ENCODE measurements at regions not wholly inside any gene's neighbourhood (a gene's known extent, or its start where the extent isn't known, plus 50 kb on each side); places are given as distances from the start of the nearest gene placed in this dataset.

DNA sequence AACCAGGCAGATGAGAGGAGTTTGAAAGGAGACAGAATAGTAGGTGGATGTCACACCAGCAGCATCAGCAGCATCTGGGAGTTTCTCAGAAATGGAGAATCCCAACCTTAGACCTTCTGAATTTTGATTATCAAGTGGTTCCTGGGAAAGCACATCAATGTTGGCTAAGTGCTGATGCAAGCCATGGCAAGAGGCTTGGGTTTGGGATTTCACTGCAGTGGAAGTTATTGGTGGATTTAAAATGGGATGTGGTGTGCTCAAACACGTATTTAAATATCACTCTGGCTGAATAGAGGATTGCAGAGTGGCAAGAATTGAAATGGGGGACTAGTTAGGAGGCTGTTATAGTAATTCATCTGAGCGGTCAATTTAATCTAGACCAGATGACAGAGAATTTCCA is 387.8 kb upstream of the WWC1 start:
- Histone ChIP-seq H3K9ac (ENCODE audit: low read length) (no peak overlapping the region), H3K4me3 (ENCODE audit: low read length) (no peak overlapping the region), H3K27me3 (ENCODE audit: control insufficient read depth, insufficient read depth, low read length) (no peaks in the 10 kb centered on the region), H3K36me3 (ENCODE audit: control insufficient read depth, insufficient read depth, low read length) (no peaks in the 10 kb centered on the region), H3K4me1 (ENCODE audit: control insufficient read depth, insufficient read depth, low read length) (no peaks in the 10 kb centered on the region), H3K9me3 (ENCODE audit: control insufficient read depth, low read length) (no peaks in the 10 kb centered on the region)

DNA sequence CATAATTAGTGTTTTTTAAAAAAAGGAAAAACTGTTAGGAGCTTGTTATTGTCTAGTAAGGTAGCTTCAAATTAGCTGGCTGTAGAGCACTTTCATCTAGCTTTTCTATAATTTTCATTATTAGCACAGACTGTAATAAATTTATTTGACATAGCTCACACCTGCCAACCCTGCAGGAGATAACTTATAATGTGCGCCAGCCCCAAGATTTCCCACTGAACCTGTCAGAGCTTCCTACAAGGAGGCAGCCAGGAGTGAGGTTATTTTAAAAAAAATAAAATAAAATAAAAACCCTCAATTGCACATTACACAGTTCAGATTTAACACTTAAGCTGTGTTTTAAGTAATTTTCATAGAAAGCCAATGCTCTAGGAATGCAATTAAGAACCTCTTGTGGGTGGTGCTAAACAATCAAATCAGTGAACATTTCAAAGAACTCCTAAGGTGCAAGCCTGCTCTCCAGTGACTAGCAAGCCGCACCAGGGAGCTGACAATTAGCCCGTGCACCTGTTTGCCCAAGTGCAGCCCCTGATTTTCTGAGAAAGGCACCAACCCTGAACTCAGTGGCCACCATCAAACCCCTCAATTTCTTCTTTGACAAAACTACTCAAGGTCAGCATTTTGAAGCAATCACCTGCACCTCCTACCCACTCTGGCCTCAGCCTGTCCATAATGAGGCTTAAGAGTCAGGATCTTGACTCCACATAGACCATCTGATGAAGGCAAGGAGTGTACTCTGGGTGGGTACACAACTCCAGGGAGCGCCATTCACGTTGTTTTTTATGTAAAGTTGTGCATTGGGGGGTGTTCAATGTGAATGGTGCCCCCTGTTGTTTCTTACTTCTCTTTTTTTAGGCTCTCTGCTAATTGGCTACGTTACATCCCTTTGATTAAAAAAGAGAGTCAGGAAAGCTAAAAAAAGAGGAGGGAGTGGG is 385.3 kb upstream of the WWC1 start:
- Histone ChIP-seq H3K4me3 (ENCODE audit: low read length) (no peak overlapping the region), H3K9ac (ENCODE audit: low read length) (no peak overlapping the region), H3K27me3 (ENCODE audit: control insufficient read depth, insufficient read depth, low read length) (no peaks in the 10 kb centered on the region), H3K9me3 (ENCODE audit: control insufficient read depth, low read length) (no peaks in the 10 kb centered on the region), H3K4me1 (ENCODE audit: control insufficient read depth, insufficient read depth, low read length) (no peaks in the 10 kb centered on the region), H3K36me3 (ENCODE audit: control insufficient read depth, insufficient read depth, low read length) (no peaks in the 10 kb centered on the region)

DNA sequence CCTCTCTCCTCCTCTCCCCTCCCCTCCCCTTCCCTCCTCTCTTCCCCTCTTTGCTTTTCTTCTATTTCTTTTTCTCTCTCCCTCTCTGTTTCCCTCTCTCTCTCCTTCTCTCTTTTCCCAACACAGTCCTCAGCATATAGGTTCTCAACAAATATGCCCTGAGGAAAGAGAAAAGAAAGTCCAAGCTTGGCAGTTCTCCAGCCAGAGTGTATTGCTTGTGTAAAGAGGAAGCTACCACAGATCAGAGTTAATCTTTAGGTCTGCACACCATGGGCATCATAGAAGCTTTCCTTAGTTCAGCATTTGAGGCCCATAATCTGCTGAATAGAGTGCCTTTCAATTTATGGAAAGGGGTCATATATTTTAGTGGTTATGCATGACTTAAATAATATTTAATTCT is 382.8 kb upstream of the WWC1 start:
- no peaks in the 10 kb centered on the region for H3K27me3 ChIP-seq (ENCODE audit: control insufficient read depth, insufficient read depth, low read length)
- no peaks in the 10 kb centered on the region for H3K4me1 ChIP-seq (ENCODE audit: control insufficient read depth, insufficient read depth, low read length)

DNA sequence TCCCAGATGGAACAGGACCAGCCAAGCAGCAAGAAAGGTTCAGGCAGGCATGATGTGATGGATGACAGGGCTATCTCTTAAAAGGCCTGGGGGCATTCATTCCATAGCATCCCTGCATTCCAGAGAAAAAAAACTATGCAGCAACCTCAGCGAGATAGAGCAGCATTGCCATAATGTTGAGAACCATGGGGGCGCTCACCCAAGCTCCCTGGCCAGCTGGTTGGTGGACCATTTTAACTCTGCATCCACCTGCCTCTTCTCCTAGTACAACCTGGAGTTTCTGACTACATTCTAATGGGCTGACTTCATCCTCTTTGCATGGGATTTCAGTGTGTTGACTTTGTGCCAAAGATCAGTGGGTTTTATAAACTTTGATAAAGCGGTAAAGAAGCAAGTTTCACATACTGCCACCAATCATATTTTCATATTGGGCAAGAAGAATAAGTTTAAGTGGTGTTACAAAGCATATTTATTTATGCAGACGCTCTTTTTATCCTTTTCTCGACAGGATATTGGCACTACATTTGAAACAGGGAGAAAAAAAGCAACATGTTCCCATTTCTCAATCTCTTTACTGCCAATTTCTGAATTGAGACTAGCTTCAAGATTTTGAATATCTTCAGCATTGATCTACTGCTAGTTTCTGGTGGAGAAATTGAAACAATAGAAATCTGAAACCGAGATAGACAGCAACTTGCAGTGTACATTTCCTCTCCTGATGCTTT is 378.3 kb upstream of the WWC1 start:
- Histone ChIP-seq H3K9me3 (ENCODE audit: control insufficient read depth, low read length) (no peaks in the 10 kb centered on the region), H3K27me3 (ENCODE audit: control insufficient read depth, insufficient read depth, low read length) (no peaks in the 10 kb centered on the region), H3K36me3 (ENCODE audit: control insufficient read depth, insufficient read depth, low read length) (no peaks in the 10 kb centered on the region), H3K4me3 (ENCODE audit: low read length) (no peak overlapping the region), H3K9ac (ENCODE audit: low read length) (no peak overlapping the region), H3K4me1 (ENCODE audit: control insufficient read depth, insufficient read depth, low read length) (no peaks in the 10 kb centered on the region)

More for the DNA sequence above, 382.8 kb upstream of the WWC1 start:
- Histone ChIP-seq H3K4me3 (ENCODE audit: low read length) (no peak overlapping the region), H3K9me3 (ENCODE audit: control insufficient read depth, low read length) (no peaks in the 10 kb centered on the region), H3K36me3 (ENCODE audit: control insufficient read depth, insufficient read depth, low read length) (no peaks in the 10 kb centered on the region), H3K9ac (ENCODE audit: low read length) (no peak overlapping the region)

DNA sequence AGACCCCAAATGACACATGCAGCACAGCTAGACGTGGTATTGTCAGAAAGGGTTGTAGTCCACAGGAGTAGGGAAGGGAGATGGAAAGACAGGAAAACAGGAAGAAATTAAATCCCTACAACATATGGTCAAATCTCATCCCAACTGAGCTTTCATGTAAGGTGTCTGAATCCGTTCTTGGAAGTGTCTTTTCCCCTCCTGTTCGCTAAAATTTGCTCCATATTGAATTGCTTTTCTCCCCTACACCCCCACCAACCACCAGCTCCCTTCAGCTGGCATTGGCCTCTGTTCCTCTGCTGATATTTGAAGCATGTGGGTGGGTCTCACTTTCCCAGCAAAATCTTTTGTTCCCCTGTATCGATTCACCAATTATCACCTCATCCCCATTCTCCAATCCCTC is 376.2 kb upstream of the WWC1 start:
- no peak overlapping the region for H3K4me3 ChIP-seq (ENCODE audit: low read length)
- no peaks in the 10 kb centered on the region for H3K9me3 ChIP-seq (ENCODE audit: control insufficient read depth, low read length)
- no peaks in the 10 kb centered on the region for H3K27me3 ChIP-seq (ENCODE audit: control insufficient read depth, insufficient read depth, low read length)
- no peaks in the 10 kb centered on the region for H3K4me1 ChIP-seq (ENCODE audit: control insufficient read depth, insufficient read depth, low read length)
- H3K36me3 ChIP-seq (ENCODE audit: control insufficient read depth, insufficient read depth, low read length) = no peaks in the 10 kb centered on the region
- H3K9ac ChIP-seq (ENCODE audit: low read length) = no peak overlapping the region

DNA sequence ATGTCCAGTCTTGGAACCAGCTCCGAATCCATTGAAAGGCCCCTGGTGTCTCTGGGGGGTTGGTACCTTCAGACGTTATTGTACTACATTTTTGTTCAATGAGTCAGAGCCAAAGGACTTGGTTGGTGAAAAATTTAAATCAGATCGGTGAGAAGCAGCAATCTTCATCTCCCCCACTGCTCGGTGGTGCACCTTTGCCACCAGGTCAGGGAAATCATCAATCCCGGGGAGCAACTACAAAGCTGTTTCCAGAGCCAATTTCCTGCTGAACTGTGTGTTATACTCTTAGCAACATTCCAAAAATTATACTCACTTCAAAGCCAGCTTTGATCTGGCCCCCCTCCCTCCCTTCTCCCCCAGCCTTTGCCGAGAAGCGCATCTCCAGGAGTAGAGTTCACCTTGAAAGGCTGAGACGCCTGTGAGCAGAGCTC is 375.2 kb upstream of the WWC1 start:
- Histone ChIP-seq H3K9me3 (ENCODE audit: control insufficient read depth, low read length) (no peaks in the 10 kb centered on the region), H3K9ac (ENCODE audit: low read length) (no peak overlapping the region), H3K27me3 (ENCODE audit: control insufficient read depth, insufficient read depth, low read length) (no peaks in the 10 kb centered on the region), H3K4me3 (ENCODE audit: low read length) (no peak overlapping the region), H3K36me3 (ENCODE audit: control insufficient read depth, insufficient read depth, low read length) (no peaks in the 10 kb centered on the region), H3K4me1 (ENCODE audit: control insufficient read depth, insufficient read depth, low read length) (no peaks in the 10 kb centered on the region)

DNA sequence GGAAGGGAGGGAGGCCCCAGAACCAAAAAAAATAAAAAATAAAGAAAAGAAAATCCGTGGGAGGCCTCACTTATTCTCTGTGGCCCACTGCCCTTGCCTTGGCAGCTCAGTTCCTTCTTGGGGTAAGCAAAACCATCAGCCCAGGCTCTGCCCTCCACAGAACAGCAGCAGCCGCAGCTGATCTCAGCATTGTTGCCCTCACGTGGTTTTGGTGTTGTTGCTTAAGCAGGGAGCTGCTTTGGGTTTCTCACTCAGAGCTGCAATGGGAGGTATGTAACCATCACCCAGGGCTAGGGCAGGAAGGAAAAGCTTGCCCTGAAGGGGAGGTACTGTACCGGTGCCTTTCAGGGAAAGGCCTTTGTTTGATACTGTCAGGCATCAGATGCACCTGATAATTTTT is 374.7 kb upstream of the WWC1 start:
- no peaks in the 10 kb centered on the region for H3K4me1 ChIP-seq (ENCODE audit: control insufficient read depth, insufficient read depth, low read length)
- no peak overlapping the region for H3K9ac ChIP-seq (ENCODE audit: low read length)
- no peaks in the 10 kb centered on the region for H3K27me3 ChIP-seq (ENCODE audit: control insufficient read depth, insufficient read depth, low read length)
- H3K4me3 ChIP-seq (ENCODE audit: low read length) = no peak overlapping the region
- H3K9me3 ChIP-seq (ENCODE audit: control insufficient read depth, low read length) = no peaks in the 10 kb centered on the region
- H3K36me3 ChIP-seq (ENCODE audit: control insufficient read depth, insufficient read depth, low read length) = no peaks in the 10 kb centered on the region

DNA sequence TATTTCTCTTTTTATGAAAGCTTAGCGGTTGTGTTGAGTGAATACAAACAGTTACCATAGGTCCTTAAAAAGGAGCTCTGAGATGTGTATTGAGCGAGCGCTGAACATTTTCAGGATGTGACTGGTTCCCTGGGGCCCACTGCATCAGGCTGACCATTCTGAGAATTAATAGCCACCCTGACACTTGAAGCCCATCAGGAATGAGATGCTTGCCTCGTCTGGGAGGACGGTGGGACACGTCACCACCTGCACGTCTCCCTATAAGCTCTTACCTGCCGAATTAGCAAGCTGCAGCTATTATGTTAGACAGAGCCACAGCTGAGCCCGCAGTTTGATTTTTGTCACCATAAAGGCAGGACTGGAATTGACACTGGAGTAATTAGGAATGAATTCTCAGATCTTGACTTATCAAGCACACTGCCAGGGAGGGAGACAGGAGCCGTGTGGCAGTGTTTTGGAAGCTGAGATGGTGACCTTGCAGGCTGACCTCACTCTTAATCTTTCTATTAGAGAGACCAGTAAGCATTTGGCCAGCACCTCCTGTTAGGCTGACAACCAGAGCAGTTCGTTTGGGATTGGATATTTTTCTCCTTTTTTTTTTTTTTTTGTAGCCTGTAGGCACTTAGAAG is 373.1 kb upstream of the WWC1 start:
- Histone ChIP-seq H3K27me3 (ENCODE audit: control insufficient read depth, insufficient read depth, low read length) (no peaks in the 10 kb centered on the region), H3K4me3 (ENCODE audit: low read length) (no peak overlapping the region), H3K36me3 (ENCODE audit: control insufficient read depth, insufficient read depth, low read length) (no peaks in the 10 kb centered on the region), H3K9ac (ENCODE audit: low read length) (no peak overlapping the region), H3K9me3 (ENCODE audit: control insufficient read depth, low read length) (no peaks in the 10 kb centered on the region), H3K4me1 (ENCODE audit: control insufficient read depth, insufficient read depth, low read length) (no peaks in the 10 kb centered on the region)

DNA sequence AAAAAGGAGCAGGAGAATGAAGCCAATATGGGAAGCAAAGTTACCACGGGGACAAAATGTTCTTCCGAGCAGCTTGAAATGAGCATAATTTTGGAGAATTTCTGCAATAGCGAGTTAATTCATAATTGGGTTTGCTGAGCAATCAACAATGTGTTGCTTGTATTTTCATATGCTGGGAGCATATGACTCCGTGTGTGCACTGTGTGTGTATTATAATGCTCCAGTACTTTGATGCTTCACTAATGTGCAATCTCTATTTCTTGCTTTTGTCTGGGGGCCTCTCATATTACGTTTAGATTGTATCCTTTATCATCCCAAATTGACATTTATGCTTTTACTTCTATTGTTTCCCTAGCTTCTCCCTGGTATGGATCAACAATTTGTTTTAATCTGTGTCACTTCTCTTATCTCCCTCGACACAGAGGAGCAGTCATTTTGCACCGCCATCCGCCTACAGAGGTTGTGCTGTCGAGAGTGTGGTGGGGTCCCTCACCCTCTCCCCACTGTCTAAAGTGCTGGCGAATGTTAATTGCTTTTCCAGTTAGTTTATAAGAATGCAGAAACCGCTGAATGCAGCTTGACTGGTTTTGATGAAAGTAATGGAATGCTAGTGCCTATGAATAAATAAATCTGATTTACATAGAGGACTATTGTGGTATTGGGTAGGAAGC is 372.5 kb upstream of the WWC1 start:
- no peak overlapping the region for H3K4me3 ChIP-seq (ENCODE audit: low read length)
- H3K9ac ChIP-seq (ENCODE audit: low read length) = no peak overlapping the region
- no peaks in the 10 kb centered on the region for H3K9me3 ChIP-seq (ENCODE audit: control insufficient read depth, low read length)
- no peaks in the 10 kb centered on the region for H3K27me3 ChIP-seq (ENCODE audit: control insufficient read depth, insufficient read depth, low read length)
- H3K36me3 ChIP-seq (ENCODE audit: control insufficient read depth, insufficient read depth, low read length) = no peaks in the 10 kb centered on the region
- H3K4me1 ChIP-seq (ENCODE audit: control insufficient read depth, insufficient read depth, low read length) = no peaks in the 10 kb centered on the region

DNA sequence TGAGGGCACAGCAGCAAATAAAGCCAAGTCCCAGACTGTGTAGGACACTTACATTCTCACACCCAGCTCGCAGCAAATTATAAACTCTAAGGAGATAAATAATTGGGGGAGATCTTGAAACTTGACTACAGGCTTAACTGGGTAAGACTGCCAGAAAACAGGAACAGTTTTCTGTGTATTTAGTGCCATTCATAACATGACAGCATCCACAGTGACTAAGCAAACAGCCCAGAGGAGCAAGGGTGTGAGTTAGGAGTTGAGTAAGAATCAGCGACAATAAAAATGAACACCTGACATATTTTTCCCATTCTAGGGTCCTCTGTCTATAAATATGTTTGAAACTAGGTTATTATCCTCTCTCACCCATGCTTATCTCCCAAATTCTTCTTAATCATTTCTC is 370.9 kb upstream of the WWC1 start:
- Histone ChIP-seq H3K4me3 (ENCODE audit: low read length) (no peak overlapping the region), H3K9ac (ENCODE audit: low read length) (no peak overlapping the region), H3K9me3 (ENCODE audit: control insufficient read depth, low read length) (no peaks in the 10 kb centered on the region), H3K4me1 (ENCODE audit: control insufficient read depth, insufficient read depth, low read length) (no peaks in the 10 kb centered on the region), H3K36me3 (ENCODE audit: control insufficient read depth, insufficient read depth, low read length) (no peaks in the 10 kb centered on the region), H3K27me3 (ENCODE audit: control insufficient read depth, insufficient read depth, low read length) (no peaks in the 10 kb centered on the region)

DNA sequence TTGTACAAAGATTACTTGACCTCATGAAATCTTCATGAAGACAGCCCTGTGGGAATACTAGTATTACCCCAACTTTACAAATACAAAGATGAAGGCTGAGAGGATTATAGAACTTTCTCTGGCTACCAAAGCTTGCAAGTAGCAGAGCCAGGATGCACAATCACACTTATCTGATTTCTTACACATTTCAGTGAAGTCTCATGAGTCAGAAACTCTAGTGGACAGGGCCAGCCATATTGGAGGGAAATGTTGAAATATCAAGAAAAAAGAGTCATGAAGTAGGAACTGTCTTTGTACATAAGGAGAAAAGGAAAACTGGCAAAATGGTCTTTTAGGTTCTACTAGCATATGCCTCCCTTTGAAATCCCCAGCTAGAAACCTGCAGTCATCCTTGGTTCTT is 369.6 kb upstream of the WWC1 start:
- Histone ChIP-seq H3K27me3 (ENCODE audit: control insufficient read depth, insufficient read depth, low read length) (no peaks in the 10 kb centered on the region), H3K9me3 (ENCODE audit: control insufficient read depth, low read length) (no peaks in the 10 kb centered on the region), H3K36me3 (ENCODE audit: control insufficient read depth, insufficient read depth, low read length) (no peaks in the 10 kb centered on the region), H3K4me1 (ENCODE audit: control insufficient read depth, insufficient read depth, low read length) (no peaks in the 10 kb centered on the region), H3K4me3 (ENCODE audit: low read length) (no peak overlapping the region), H3K9ac (ENCODE audit: low read length) (no peak overlapping the region)

DNA sequence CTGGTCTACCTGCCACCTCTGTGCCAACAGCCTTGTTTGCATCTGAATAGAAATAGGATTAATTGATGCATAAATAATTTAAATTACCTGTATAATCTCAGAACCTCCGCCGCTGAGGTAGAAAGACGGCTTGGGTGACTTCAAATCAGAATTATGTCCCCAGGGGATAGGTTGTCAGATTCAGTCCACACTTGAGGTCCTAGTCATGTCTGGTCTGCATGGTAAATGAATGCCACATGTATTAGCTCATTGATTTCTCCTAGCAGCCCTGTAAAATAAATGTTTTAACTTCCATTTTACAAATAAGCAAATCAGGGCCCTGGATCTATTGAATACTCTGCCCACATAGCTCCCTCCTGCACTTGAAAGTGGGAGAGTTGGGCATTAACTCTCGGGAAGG is 368.0 kb upstream of the WWC1 start:
- Histone ChIP-seq H3K9me3 (ENCODE audit: control insufficient read depth, low read length) (no peaks in the 10 kb centered on the region), H3K9ac (ENCODE audit: low read length) (no peak overlapping the region), H3K4me1 (ENCODE audit: control insufficient read depth, insufficient read depth, low read length) (no peaks in the 10 kb centered on the region), H3K4me3 (ENCODE audit: low read length) (no peak overlapping the region), H3K27me3 (ENCODE audit: control insufficient read depth, insufficient read depth, low read length) (no peaks in the 10 kb centered on the region), H3K36me3 (ENCODE audit: control insufficient read depth, insufficient read depth, low read length) (no peaks in the 10 kb centered on the region)

Measured in mucosa of stomach (tissue), 1 donor.